Ishikawa (cell line): ENCODE measurements at regions not wholly inside any gene's neighbourhood (a gene's known extent, or its start where the extent isn't known, plus 50 kb on each side); places are given as distances from the start of the nearest gene placed in this dataset.

Experiments used
- CEBPB ChIP-seq: IDR thresholded peaks from 2 replicates; pipeline ENCODE4 v1.6.1; 2012
- CREB1 ChIP-seq: IDR thresholded peaks from 2 replicates; pipeline ENCODE4 v1.6.1; 2012; ENCODE audit warnings: low read depth
- EGR1 ChIP-seq: IDR thresholded peaks from 2 replicates; pipeline ENCODE4 v1.6.1; 2012
- EP300 ChIP-seq: IDR thresholded peaks from 2 replicates; pipeline ENCODE4 v1.6.1; 2012; ENCODE audit warnings: borderline replicate concordance
- FOXM1 ChIP-seq: IDR thresholded peaks from 2 replicates; pipeline ENCODE4 v1.6.1; 2012; ENCODE audit warnings: low read depth, borderline replicate concordance
- NFIC ChIP-seq: IDR thresholded peaks from 2 replicates; pipeline ENCODE4 v1.6.1; 2012
- RAD21 ChIP-seq: IDR thresholded peaks from 2 replicates; pipeline ENCODE4 v1.6.1; 2012; ENCODE audit warnings: low read depth
- REST ChIP-seq: IDR thresholded peaks from 2 replicates; pipeline ENCODE4 v1.6.1; 2012; ENCODE audit warnings: low read depth, mild to moderate bottlenecking
- TAF1 ChIP-seq: IDR thresholded peaks from 2 replicates; pipeline ENCODE4 v1.6.1; 2012; ENCODE audit warnings: low read depth, mild to moderate bottlenecking
- TCF12 ChIP-seq: IDR thresholded peaks from 2 replicates; pipeline ENCODE4 v1.6.1; 2012; ENCODE audit warnings: low read depth
- TEAD4 ChIP-seq: IDR thresholded peaks from 2 replicates; pipeline ENCODE4 v1.6.1; 2012
- YY1 ChIP-seq: IDR thresholded peaks from 2 replicates; pipeline ENCODE4 v1.6.1; 2012; ENCODE audit warnings: low read depth
- ZBTB7A ChIP-seq: IDR thresholded peaks from 2 replicates; pipeline ENCODE4 v1.6.1; 2012; ENCODE audit warnings: low read depth
- TF ChIP-seq, protein P1 (sequence below): IDR thresholded peaks from 2 replicates; pipeline ENCODE4 v1.6.1; 2012
- TF ChIP-seq, protein P2 (sequence below): IDR thresholded peaks from 2 replicates; pipeline ENCODE4 v1.6.1; 2012

DNA sequence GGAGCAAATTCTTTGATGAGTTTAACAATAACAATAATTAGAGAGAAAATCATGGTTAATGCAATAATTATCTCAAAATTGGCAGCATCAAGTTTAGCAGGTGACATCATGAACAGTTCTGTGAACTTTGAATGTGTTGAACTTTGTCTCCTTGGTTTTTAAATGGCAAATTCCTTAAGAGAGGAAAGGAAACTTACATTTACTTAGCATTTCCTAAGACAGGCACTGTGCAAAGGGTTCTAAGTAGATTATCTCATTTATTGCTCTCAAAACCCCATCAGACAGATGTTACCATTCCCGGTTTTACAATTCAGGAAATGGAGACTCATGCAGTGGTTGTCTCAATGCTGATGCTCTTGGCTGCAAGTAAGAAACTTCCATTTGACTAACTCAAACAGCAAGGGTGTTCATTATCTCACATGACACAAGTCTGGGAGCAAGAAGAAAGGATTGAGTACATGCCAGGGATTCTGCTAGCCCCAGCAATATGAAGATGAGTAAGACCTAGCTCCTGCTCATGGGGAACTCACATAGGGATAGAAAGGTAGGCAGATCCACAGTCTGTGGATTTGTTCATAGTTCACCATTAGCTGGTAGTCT is 81.3 kb upstream of the ITGA6 start:
- TF ChIP-seq YY1 (no peak), FOXM1 (no peak), EGR1 (no peak), CEBPB (no peak), REST (no peak), RAD21 (no peak), CREB1 (no peak), ZBTB7A (no peak), TEAD4 (no peak), NFIC (no peak), TCF12 (no peak), TAF1 (no peak)
- TF ChIP-seq, protein P1, sequence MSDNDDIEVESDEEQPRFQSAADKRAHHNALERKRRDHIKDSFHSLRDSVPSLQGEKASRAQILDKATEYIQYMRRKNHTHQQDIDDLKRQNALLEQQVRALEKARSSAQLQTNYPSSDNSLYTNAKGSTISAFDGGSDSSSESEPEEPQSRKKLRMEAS = no peak
- TF ChIP-seq, protein P2, sequence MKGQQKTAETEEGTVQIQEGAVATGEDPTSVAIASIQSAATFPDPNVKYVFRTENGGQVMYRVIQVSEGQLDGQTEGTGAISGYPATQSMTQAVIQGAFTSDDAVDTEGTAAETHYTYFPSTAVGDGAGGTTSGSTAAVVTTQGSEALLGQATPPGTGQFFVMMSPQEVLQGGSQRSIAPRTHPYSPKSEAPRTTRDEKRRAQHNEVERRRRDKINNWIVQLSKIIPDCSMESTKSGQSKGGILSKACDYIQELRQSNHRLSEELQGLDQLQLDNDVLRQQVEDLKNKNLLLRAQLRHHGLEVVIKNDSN = no peak

DNA sequence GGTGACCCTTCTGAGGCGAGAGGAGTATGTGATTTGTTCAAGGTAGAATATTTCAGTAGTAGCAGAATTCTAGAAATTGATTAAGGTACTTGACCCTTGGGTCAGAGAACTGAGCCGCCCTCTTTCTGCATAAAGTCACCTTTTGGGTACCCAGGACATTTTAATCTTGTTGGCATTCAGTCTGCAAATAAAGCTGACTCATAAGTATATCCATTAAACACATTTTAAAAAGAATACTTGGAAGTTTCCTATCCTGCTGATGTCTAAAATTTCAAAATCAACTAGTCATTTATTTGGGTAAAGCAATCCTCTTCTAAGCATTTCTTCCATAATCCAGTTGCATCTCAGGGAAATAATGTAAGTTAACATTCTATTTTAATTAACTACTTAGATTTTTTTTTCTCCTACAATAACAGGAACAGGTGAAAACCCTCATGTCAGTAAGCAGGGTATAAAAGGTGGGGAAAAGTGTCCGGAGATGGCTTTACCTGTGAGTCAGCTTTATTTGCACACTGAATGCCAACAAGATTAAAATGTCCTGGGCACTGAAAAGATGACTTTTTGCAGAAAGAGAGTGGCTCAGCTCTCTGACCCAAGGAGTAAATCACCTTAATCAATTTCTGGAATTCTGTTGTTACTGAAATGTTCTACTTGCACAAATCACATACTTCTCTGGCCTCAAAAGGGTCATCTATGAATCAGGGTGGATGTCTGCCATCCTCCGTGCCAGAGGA is 78.7 kb upstream of the ITGA6 start:
- TF ChIP-seq NFIC (no peak), RAD21 (no peak), EGR1 (no peak), REST (no peak), YY1 (no peak), EP300 (no peak), CREB1 (no peak), TAF1 (no peak), ZBTB7A (no peak), TEAD4 (no peak)
- TF ChIP-seq, protein P1 = no peak
- TF ChIP-seq, protein P2 = no peak

DNA sequence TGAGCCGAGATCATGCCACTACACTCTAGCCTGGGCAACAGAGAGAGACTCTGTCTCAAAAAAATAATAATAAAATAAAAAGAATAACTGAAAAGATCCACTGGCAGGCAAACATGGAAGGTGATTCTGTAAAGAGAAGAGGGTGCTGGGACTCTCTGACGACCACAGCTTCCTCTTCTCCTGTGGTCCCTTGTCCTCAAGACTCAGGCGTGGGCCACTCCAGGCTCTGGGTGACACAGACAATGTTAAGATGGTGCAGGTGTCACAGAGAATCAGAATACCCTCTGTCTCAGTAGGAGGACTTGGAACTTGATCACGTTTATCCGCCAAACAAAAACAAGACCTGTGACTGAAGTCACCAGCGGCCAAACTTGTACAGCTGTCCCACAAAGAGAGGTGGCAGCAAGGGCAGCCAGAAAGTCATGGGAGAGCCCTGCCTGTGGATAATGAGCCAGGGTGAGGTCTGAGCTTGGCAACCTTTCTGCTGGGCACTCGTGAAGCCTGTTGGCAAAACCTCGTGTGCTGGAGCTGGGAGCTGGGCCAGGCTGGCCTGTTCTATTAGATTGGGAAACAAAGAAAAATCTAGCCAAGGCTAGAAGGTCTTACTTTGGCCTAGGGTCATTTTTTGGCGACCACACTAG is 76.4 kb upstream of the ITGA6 start:
- TF ChIP-seq CEBPB = no peak
- TF ChIP-seq ZBTB7A = no peak
- TF ChIP-seq, protein P2 = no peak
- TF ChIP-seq FOXM1 = no peak
- TF ChIP-seq EGR1 = no peak
- TF ChIP-seq, protein P1 = no peak
- TF ChIP-seq YY1 = no peak
- TF ChIP-seq RAD21 = no peak
- TF ChIP-seq EP300 = no peak
- no peak for TF ChIP-seq NFIC
- TF ChIP-seq TCF12 = no peak

DNA sequence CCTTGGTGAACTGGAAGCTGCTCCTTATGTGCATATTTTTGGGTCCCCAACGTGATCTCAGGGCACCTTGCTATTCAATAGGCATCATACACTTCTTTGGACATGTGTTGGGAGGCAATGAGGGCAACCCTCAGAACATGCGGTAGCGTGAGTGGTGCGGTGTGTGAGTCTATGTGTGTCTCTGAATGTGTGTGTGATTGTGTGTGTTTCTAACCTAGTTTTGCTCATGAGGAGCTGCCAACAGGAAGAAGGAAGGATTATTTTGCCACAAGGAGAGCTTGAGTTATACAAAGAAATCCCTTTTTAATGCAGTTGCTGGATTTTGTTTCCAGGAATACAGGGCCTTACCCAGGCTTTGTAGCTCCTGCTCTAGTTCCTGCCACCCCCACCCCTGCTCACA is 75.8 kb upstream of the ITGA6 start:
- TF ChIP-seq CREB1 (no peak), TEAD4 (no peak), TAF1 (no peak), TCF12 (no peak), ZBTB7A (no peak), CEBPB (no peak), EP300 (no peak), FOXM1 (no peak), YY1 (no peak), NFIC (no peak), REST (no peak), RAD21 (no peak), EGR1 (no peak)
- TF ChIP-seq, protein P2 = no peak
- TF ChIP-seq, protein P1 = no peak
